Activated CD4-positive, alpha-beta T cell treated with anti-CD3 and anti-CD28 coated beads, Interleukin-2, amount 50 U/mL, for 48 hours (primary cell): ENCODE measurements at regions not wholly inside any gene's neighbourhood (a gene's known extent, or its start where the extent isn't known, plus 50 kb on each side); places are given as distances from the start of the nearest gene placed in this dataset.
"Not testable (repeated sequence)": the region's sequence is repeated elsewhere in the genome, so short reads cannot be mapped to it uniquely, and the experiment has no call there.

Experiments used
- DNase-seq, 2 experiments: peaks; one replicate each; pipeline ENCODE4 v3.0.0-alpha.2; 2020

DNA sequence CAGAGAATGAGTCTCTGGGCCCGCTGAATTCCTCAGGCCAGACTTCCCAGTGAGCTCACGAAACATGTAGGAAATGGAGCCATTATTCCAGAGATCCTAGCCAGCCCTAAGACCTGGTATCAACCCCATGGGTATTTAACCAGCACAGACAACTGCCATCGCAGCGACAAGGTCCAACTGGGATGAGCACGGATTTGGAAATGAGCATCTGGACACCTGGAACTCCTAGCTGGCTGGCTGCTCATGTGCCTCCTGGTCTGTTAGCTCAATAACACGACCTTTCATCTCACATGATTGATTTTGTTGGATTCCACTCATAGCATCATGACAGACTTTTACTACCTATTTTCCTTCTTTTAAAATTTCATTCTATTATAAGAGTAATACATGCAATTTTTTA lies 51.0 kb downstream of the POU3F3 start:
- no peak for DNase-seq

GRCh38 chr2:104909317-104909716 lies 55.4 kb downstream of the POU3F3 start:
- no peak for DNase-seq

DNA sequence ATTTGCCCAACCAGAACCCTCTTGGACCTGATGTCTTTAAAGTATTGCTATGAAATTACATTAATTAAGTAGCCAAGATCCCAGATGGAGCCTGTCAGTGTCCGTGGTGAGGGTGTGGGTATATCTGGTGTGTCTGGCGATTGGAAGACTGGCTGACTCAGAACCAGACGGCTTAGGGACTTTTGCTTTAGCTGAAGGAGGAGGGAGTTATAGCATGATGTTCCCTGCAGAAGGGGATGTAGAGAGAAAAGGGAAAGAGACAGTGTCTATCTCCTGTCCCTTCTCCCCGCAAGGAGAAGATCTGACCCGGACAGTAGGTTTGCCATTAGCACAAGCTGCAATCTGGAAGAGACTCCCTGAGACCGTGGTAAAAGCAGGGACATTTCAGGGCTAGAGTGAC lies 60.6 kb downstream of the POU3F3 start:
- no peak for DNase-seq

DNA sequence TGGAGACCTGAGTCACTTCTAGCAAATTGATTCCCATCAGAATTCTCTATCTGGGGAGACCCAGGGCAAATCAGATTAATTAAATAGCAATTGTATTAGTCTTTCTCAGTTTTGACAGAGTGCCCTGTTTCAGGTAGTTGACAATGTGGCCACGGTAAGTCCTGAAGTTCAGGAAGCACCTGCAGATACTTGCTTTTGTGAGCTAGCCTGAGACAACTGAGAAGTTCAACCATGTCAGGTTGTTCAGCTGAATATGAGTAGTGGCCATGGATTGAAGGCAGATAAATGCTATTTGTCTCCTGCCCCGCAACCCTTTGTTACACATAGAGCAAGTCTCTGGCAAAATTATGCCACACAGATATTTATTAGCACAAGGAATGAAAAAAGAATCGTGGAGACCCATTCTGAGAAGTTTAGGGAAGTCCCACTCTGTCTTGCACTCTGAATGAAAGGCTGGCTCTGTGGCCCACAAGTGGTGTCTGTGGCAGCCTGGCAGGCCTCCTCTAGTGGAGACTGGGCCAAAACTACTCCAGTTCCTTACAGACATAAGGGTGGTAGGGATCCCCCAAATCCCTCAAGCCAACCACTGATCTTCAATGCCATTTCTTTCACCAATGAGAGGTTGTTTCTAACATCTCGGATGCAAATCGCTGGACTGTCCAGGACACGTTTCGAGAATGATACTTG lies 61.3 kb downstream of the POU3F3 start:
- no peak for DNase-seq

- no peak for DNase-seq
Measured at GRCh38 chr2:104919127-104919526, 65.2 kb downstream of the POU3F3 start.

- DNase-seq, result no peak
Measured at GRCh38 chr2:104923665-104924064, 69.8 kb downstream of the POU3F3 start.

DNA sequence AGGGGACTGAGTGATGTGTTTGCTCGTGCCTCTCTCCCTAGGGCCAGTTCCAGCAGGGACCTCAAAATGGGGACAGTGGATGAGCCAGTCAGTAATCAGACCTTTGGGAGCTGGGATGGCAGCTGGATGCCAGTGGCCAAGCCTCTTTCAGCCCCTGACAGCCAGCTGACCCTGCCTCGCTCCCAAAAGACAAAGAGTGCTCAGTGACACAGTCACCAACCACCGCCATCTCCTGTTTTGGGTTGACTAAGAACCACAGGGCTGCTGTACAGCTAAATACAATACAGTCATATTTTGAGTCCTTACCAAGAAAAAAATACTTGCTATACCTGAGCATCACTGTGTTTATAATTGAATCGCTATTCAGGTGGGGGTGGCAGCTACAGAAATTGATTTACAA lies 75.7 kb downstream of the POU3F3 start:
- no peak for DNase-seq

GRCh38 chr2:104930732-104931131 lies 76.8 kb downstream of the POU3F3 start:
- DNase-seq, result no peak

- no peak for DNase-seq
Measured at GRCh38 chr2:104932243-104932642, 78.3 kb downstream of the POU3F3 start.

DNA sequence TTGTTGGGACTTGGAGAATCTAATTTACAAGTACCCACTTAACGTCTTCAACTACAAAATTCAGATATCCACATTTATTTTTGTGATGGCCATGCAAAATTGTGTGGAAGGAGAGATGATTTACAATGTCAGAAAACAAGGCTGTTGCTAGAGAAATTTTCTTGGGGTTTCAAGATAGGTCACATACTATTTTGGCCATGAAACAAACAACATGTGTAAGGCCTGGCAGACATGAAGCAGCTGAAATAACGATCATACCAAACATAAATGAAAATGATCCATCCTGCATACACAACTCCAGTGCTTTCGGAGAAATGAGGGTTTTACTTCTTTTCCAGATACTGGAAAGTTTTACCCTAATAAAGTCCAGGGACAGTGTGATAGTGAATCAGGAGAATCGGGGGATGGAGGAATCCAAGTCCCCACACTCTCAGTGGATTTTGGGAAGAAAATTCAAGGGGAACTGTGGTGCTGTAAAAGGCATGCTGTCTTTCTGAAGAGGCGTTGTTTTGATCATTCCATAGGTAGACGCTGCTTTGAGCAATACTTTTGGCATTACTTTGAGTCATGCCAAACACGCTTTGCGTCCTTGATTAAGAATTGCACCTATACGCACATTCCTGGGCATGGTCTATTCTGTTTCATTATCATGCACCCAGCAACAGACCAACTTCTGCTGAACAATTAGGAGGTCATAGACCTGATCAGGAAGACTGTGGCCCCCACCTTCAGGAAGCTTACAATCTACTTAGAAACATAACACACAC lies 79.4 kb downstream of the POU3F3 start:
- no peak for DNase-seq

DNA sequence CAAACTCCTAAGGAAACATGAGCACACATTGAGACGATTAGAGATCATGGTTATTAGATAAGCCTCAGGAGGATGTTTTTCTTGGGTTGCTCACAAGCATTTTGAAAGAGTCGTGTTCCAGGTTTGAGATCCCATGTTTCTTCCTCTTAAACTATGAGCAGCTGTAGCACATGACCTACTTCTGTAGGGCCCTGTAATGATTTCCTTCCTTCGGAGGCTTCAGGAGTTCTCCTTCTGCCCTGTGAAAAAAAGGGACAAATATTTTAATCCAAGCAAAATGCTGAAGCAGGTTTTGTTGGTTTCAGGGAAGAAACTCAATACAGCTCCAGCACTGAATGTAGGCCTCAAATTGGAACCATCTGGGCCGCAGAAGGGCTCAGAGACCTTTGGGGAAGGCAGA lies 82.6 kb downstream of the POU3F3 start:
- no peak for DNase-seq

DNA sequence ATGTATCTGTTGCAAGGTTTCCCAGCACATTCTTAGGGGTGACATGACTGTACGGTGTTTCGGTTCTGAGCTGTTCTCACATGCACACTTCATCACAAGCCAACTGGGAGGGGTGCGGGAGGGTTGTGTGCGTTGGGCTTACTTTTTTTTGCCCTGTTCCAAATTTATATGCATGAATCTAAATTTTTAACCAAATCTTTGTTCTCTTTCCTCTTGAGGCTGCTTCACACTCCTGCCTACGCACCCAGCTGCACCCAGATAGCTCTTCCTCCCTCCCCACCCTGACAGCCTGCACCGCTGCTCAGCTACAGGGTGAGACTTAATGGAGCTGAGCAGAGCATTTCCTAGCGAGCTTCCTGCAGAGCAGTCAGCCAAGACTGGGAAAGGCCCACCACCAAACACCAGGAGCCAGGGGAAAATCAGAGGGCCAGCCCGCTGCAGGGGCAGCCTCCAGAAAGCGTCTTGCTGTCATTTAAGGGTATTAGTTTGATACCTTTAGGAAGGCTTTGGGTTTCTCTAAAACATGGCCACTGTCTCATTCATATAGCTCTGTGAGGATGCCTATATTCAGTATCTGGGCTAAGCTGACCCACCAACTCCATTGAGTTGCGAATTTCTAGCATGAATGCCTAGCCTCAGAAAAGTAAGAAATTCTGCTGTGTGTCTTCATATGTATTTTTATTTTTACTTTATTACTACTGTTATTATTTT lies 84.5 kb downstream of the POU3F3 start:
- peak; percentile 6 to 17 for DNase-seq

- no peak for DNase-seq
Measured at GRCh38 chr2:104939570-104940217, 85.8 kb downstream of the POU3F3 start.

GRCh38 chr2:104944495-104944894 lies 90.6 kb downstream of the POU3F3 start:
- no peak for DNase-seq

GRCh38 chr2:104945121-104945520 lies 91.2 kb downstream of the POU3F3 start:
- no peak for DNase-seq

DNA sequence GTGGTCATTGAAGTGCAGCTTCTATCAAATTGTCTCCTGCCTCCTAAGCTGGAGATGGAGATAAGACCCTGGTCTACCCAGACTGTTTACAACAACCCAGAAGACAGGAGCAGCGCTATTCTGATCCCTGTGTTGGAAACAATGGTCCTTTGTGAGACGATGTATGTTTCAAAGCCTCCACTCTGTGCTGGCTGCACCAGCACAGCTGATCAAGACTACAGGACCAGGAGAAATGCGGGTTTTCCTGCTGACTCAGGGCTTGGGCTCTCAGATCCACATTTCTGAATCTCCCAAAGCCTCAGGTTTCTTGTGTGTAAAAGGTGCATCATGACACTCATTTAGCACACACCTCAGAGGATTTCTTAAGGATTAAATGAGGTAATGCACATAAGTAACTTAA lies 92.0 kb downstream of the POU3F3 start:
- DNase-seq, result no peak

DNA sequence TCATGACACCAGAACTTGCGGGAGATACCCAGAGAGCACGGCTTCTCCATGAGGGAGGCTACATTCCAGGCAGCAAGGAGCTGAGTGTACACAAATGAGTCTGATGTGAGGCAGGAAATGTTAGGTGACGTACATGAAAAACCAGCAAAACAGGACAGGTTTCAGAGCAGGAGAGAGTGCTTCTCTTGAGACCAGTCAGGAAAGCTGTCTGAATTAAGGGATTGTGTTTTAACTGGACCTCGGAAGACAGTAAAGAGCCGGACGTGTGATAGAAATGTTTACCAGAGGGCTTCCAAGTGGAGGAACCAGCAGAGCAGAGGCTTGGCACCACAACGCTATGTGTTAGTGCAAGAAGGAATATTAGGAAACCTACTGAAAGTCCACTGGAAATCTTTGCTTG lies 90.4 kb upstream of the MRPS9 start:
- DNase-seq, result not testable (repeated sequence)

- DNase-seq, result no peak
Measured at GRCh38 chr2:104952976-104953375, 84.9 kb upstream of the MRPS9 start.

GRCh38 chr2:104965900-104966299 lies 72.0 kb upstream of the MRPS9 start:
- DNase-seq, result no peak

DNA sequence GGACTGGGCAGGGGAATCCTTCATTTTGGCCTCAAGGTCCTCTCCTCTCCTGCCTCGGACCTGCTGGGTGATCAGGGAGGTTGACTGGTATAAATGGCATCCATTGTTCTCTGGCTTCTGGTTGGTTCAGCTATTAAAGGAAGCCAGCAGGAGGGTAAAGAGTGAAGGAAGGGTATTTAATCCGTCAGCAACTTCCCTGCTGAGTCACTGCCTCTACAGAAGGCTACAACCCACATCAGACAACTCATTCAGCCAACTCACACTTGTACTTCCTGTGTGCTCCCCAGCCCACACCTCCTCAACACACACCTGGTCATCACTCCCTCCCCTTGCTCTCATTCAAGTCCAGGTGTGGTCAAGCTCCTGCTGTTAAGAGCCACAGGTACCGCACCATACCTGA lies 68.3 kb upstream of the MRPS9 start:
- DNase-seq, result no peak

- no peak for DNase-seq
Measured at GRCh38 chr2:104975371-104975770, 62.5 kb upstream of the MRPS9 start.

DNA sequence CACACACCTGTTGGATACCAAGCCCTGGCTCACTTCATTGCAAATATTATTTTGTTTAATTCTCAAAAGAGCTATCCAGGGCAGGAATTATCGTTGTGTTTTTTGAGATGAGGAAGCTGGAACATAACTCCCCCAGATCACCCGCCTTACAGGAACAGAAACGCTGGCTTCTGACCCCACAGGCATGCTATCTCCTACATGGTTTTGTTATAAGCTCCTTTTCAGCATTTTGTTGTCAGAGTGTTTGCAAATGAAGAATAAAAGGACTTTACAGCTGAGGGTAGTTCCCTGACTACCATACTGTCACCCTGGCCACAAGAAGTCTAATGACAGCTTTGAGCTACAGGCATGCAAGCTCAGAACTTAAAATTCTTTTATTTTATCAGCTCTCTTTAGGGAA lies 62.0 kb upstream of the MRPS9 start:
- no peak for DNase-seq

DNA sequence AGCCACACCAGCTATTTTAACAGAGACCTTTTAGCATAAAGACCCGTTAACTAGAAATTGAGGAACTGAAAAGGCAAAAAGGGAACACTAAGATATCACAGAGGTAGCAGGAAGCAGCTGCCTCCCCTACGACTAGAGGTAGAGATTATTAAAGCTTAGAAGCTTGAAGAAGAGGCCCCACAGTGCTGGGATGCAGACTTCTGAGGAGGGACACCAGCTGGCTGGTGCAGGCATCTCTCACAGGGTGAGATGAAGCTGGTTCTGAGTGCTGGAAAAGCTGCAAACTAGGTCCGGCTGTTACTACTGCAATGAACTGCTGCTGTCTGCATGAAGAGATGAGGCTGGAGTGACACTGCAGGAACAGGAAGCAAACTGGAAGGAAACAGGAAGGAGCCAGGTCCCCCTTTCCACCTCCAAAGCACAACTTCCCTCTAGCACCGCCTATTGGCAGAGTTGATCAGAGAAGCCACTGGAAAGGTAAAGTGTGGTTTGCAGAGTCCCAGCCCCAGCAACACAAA lies 61.2 kb upstream of the MRPS9 start:
- peak; percentile 1 to 14 for DNase-seq
